K562 (cell line): ENCODE measurements at regions not wholly inside any gene's neighbourhood (a gene's known extent, or its start where the extent isn't known, plus 50 kb on each side); places are given as distances from the start of the nearest gene placed in this dataset.

Source experiments
- ATAC-seq: fragments of 200-7000 bp; cut with Tn5 transposase; 3 replicates; pipeline ENCODE4 v1.9.1; 2020; ENCODE audit warnings: moderate library complexity
- BruUV-seq: library from RNA; stranded (reverse); fragments of 400-500 nt; replicated peaks from 2 replicates; lab custom pipeline; 2021; lab: Mats Ljungman, UMichigan
- CTCF ChIA-PET: fragments of 300-600 bp; formaldehyde crosslinking; extraction: SDS; loops from one replicate; lab custom pipeline; 2021; ENCODE audit warnings: low intra/inter-chr PET ratio; lab: Yijun Ruan, JAX
- POLR2A ChIA-PET: fragments of 300-600, 350-650 bp; sonication (Branson Sonifier 250); formaldehyde crosslinking; extraction: SDS; loops from one replicate; lab custom pipeline; 2021; ENCODE audit warnings: antibody characterized with exemption, inconsistent platforms; lab: Yijun Ruan, JAX
- DNase-seq, 4 experiments: peaks; one replicate each; pipeline versions ENCODE4 v3.0.0 to v3.0.0-alpha.2; 2011 to 2018; ENCODE audit warnings: low spot score in 3 of 4, mixed read lengths in 3 of 4; ENCODE audit errors: extremely low read depth in 1 of 4
- FAIRE-seq: peaks from 2 replicates; lab custom pipeline; 2011; peaks lifted over from hg19 to GRCh38; lab: Jason Lieb, UNC
- H2AFZ ChIP-seq: 2 replicates; pipeline ENCODE4 v1.6.0; 2011; ENCODE audit warnings: low read depth, low read length, control low read depth, inconsistent platforms
- H3K27ac ChIP-seq: fragments of 200-600 bp; 3 replicates; pipeline ENCODE4 v1.8.0; 2011; ENCODE audit warnings: low read depth, mild to moderate bottlenecking, control low read depth, inconsistent platforms, low read length, moderate library complexity, mixed read lengths; ENCODE audit errors: extremely low read depth
- H3K27me3 ChIP-seq, 2 experiments: fragments of 300-600 bp in 1 of 2; 2 replicates in 1 of 2; 3 replicates in 1 of 2; pipeline versions ENCODE4 v1.6.0 to v1.8.0; 2011; ENCODE audit warnings: inconsistent platforms in 2 of 2, low read length in 2 of 2, mild to moderate bottlenecking in 1 of 2, mixed read lengths in 1 of 2, moderate library complexity in 1 of 2; ENCODE audit not compliant: control insufficient read depth in 2 of 2, insufficient read depth in 2 of 2
- H3K36me3 ChIP-seq: fragments of 300-600 bp; 3 replicates; pipeline ENCODE4 v1.8.0; 2011; ENCODE audit warnings: mild to moderate bottlenecking, low read length, inconsistent platforms; ENCODE audit not compliant: control insufficient read depth, insufficient read depth
- H3K4me1 ChIP-seq, 2 experiments: fragments of 200-600 bp in 1 of 2; replicated peaks in 1 of 2; 2 replicates in 1 of 2; 3 replicates in 1 of 2; pipeline versions ENCODE4 v1.5.1 to v1.8.0; 2011; ENCODE audit warnings: inconsistent platforms in 2 of 2, low read length in 2 of 2, mild to moderate bottlenecking in 1 of 2, mixed read lengths in 1 of 2, moderate library complexity in 1 of 2; ENCODE audit not compliant: control insufficient read depth in 2 of 2, insufficient read depth in 2 of 2
- H3K4me2 ChIP-seq: 2 replicates; pipeline ENCODE4 v1.6.1; 2011; ENCODE audit warnings: low read length, control low read depth, inconsistent platforms, mixed read lengths; ENCODE audit not compliant: insufficient read depth
- H3K4me3 ChIP-seq: fragments of 200-600 bp; sonication (generic), shearing (Covaris generic); 2 replicates; pipeline ENCODE4 v1.5.1; 2016; ENCODE audit warnings: control low read depth, inconsistent platforms
- H3K79me2 ChIP-seq: fragments of 200-600 bp; 3 replicates; pipeline ENCODE4 v1.8.0; 2011; ENCODE audit warnings: low read length, inconsistent platforms; ENCODE audit not compliant: control insufficient read depth, insufficient read depth
- H3K9ac ChIP-seq, 2 experiments: 2 replicates each; pipeline versions ENCODE4 v1.6.0 to v1.6.1; 2011; ENCODE audit warnings: low read depth in 2 of 2, low read length in 2 of 2, control low read depth in 1 of 2, inconsistent platforms in 1 of 2, mild to moderate bottlenecking in 1 of 2, mixed read lengths in 1 of 2; ENCODE audit not compliant: insufficient read depth in 1 of 2
- H3K9me1 ChIP-seq: one replicate; pipeline ENCODE4 v1.6.0; 2011; ENCODE audit warnings: inconsistent platforms, mild to moderate bottlenecking, low read length, moderate library complexity; ENCODE audit not compliant: control insufficient read depth, insufficient read depth
- H3K9me3 ChIP-seq: replicated peaks from 2 replicates; pipeline ENCODE4 v1.5.1; 2011; ENCODE audit warnings: low read depth, low read length, inconsistent platforms; ENCODE audit not compliant: control insufficient read depth, insufficient read depth
- H4K20me1 ChIP-seq: replicated peaks from 2 replicates; pipeline ENCODE4 v1.6.1; 2011; ENCODE audit warnings: low read length, inconsistent platforms, mixed read lengths; ENCODE audit not compliant: control insufficient read depth, insufficient read depth
- BACH1 ChIP-seq: fragments of 200-800 bp; sonication (Bioruptor generic); IDR thresholded peaks from 2 replicates; pipeline ENCODE4 v1.6.1; 2016; ENCODE audit warnings: missing genetic modification characterization, missing compliant biosample characterization
- CBFA2T3 ChIP-seq: fragments of 450-650 bp; IDR thresholded peaks from 2 replicates; pipeline ENCODE4 v1.6.1; 2017
- FOXP4 ChIP-seq: sonication (generic); formaldehyde crosslinking; IDR thresholded peaks from 2 replicates; pipeline ENCODE4 v1.8.0; 2022; ENCODE audit warnings: mild to moderate bottlenecking, missing genetic modification reagents, borderline replicate concordance
- NR0B1 ChIP-seq: fragments of 450-650 bp; IDR thresholded peaks from one replicate; pipeline ENCODE4 v1.6.1; 2018; ENCODE audit warnings: mild to moderate bottlenecking, moderate library complexity; ENCODE audit not compliant: partially characterized antibody
- RB1 ChIP-seq: fragments of 450-650 bp; IDR thresholded peaks from 2 replicates; pipeline ENCODE4 v1.6.1; 2017; ENCODE audit warnings: low read depth, mild to moderate bottlenecking
- TAF9B ChIP-seq: fragments of 450-650 bp; IDR thresholded peaks from 2 replicates; pipeline ENCODE4 v1.6.1; 2018; ENCODE audit warnings: mild to moderate bottlenecking; ENCODE audit not compliant: partially characterized antibody
- TEAD1 ChIP-seq, 2 experiments: fragments of 450-650 bp in 1 of 2; sonication (generic) in 1 of 2; formaldehyde crosslinking; IDR thresholded peaks; 2 replicates each; pipeline versions ENCODE4 v1.4.0 to v1.8.0; 2020 to 2022; ENCODE audit warnings: mild to moderate bottlenecking in 2 of 2, missing genetic modification reagents in 1 of 2
- ZNF134 ChIP-seq: fragments of 250-450 bp; sonication (Bioruptor Pico); conservative IDR thresholded peaks from 2 replicates; pipeline ENCODE4 v1.4.0; 2020
- ZNF174 ChIP-seq: fragments of 250-450 bp; sonication (Bioruptor Pico); IDR thresholded peaks from 2 replicates; pipeline ENCODE4 v1.4.0; 2020; ENCODE audit warnings: mild to moderate bottlenecking
- ZNF239 ChIP-seq: fragments of 250-450 bp; sonication (Bioruptor Pico); IDR thresholded peaks from 2 replicates; pipeline ENCODE4 v1.4.0; 2020; ENCODE audit warnings: mild to moderate bottlenecking
- WGBS: fragments of 100-300 bp; shearing (Covaris generic); methylation state at CpG from one replicate; pipeline ENCODE4 v1.1.6; 2016; ENCODE audit warnings: low coverage, mixed read lengths; ENCODE audit not compliant: insufficient coverage; ENCODE audit errors: missing lambda C conversion rate; 5-methylcytosine and 5-hydroxymethylcytosine counted together
- in situ Hi-C: fragments of 300-500 bp; cut with MboI; formaldehyde crosslinking; loops from 4 replicates; pipeline ENCODE4 v1.15.0; 2018; ENCODE audit warnings: inconsistent platforms, mixed read lengths
- intact Hi-C: fragments of 100-400 bp; cut with micrococcal nuclease; formaldehyde crosslinking; loops from 2 replicates; pipeline ENCODE4 v1.14.2; 2022

- in situ Hi-C loops, result no loop called here
These were observed 1146.9 kb downstream of the PDHA2 start for GRCh38 chr4:96986816-96987215.

More at GRCh38 chr4:96986816-96987215, 1146.9 kb downstream of the PDHA2 start:
- DNase-seq (no peak), ATAC-seq (no peak), FAIRE-seq (no peak)
- 0% methylated on average over 1 of the region's 1 CpG for WGBS
- Histone ChIP-seq H3K9me1 (no peaks in the 10 kb centered on the region), H3K27ac (no peak overlapping the region), H3K4me2 (no peak overlapping the region), H3K27me3 (no peaks in the 10 kb centered on the region), H3K9ac (no peak overlapping the region), H4K20me1 (no peaks in the 10 kb centered on the region), H2AFZ (no peak overlapping the region), H3K4me3 (no peak overlapping the region), H3K36me3 (no peaks in the 10 kb centered on the region), H3K4me1 (no peaks in the 10 kb centered on the region), H3K79me2 (no peaks in the 10 kb centered on the region), H3K9me3 (no peaks in the 10 kb centered on the region)
- TF ChIP-seq ZNF134 (CRISPR knock-in tag) (no peak), TAF9B (no peak), ZNF174 (CRISPR knock-in tag) (no peak), RB1 (no peak), CBFA2T3 (no peak), FOXP4 (no peak), ZNF239 (CRISPR knock-in tag) (no peak), NR0B1 (no peak), BACH1 (tag) (no peak), TEAD1 (CRISPR knock-in tag; IDR thresholded peaks at IDR 0.05) (no peak)
- intact Hi-C loops, result no loop called here
- POLR2A ChIA-PET, result no interaction called here
- CTCF ChIA-PET, result no interaction called here
- BruUV-seq, result no TSS peak
